ENCODE measurements at regions not wholly inside any gene's neighbourhood (a gene's known extent, or its start where the extent isn't known, plus 50 kb on each side); places are given as distances from the start of the nearest gene placed in this dataset.

- DNase-seq: no peak
These were observed 115.2 kb downstream of the RAP2A start for GRCh38 chr13:97549201-97549600.

DNA sequence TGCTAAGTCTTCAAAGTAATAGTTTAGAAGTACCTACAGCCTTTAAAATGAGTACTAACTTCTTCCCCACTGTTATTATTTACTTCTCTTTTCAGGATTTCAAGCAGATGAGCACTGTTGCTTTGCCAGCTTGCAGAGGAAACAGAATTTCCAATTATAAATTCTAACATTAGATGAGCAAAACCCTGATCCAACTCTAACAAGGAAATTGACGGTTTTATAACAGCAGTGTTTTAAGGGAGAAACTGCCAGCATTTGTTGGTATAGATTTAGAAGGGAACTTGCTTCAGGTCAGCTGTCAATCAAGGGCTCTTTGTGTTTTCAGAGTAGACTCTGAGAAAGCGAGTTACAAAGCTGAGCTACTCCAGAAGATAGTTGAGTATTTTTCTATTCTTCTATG lies 120.5 kb downstream of the RAP2A start:
- no peaks in the 10 kb centered on the region for H3K9me3 ChIP-seq
- H3K27ac ChIP-seq: no peak overlapping the region
- H3K36me3 ChIP-seq: no peaks in the 10 kb centered on the region
- TF ChIP-seq, protein P1, sequence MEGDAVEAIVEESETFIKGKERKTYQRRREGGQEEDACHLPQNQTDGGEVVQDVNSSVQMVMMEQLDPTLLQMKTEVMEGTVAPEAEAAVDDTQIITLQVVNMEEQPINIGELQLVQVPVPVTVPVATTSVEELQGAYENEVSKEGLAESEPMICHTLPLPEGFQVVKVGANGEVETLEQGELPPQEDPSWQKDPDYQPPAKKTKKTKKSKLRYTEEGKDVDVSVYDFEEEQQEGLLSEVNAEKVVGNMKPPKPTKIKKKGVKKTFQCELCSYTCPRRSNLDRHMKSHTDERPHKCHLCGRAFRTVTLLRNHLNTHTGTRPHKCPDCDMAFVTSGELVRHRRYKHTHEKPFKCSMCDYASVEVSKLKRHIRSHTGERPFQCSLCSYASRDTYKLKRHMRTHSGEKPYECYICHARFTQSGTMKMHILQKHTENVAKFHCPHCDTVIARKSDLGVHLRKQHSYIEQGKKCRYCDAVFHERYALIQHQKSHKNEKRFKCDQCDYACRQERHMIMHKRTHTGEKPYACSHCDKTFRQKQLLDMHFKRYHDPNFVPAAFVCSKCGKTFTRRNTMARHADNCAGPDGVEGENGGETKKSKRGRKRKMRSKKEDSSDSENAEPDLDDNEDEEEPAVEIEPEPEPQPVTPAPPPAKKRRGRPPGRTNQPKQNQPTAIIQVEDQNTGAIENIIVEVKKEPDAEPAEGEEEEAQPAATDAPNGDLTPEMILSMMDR (IDR thresholded peaks at IDR 0.05 in 8 of 11, conservative IDR thresholded peaks at IDR 0.05 in 3 of 11): no peak
- no peak for TF ChIP-seq POLR2AphosphoS5 (IDR thresholded peaks at IDR 0.05)
- no peak for TF ChIP-seq POLR2A (IDR thresholded peaks at IDR 0.05)
- H3K27me3 ChIP-seq (replicated peaks in 1 of 7): no peaks in the 10 kb centered on the region
- no peak overlapping the region for H3K4me3 ChIP-seq
- 82 to 90% (median 86%) methylated on average over 2 of the region's 2 CpGs for WGBS, 5 donors
- H3K4me1 ChIP-seq: no peaks in the 10 kb centered on the region
- intact Hi-C loops (cut with DNase I; ENCODE audit: low total_unique reads): no loop called here
- no peak for DNase-seq

More at GRCh38 chr13:97549201-97549600, 115.2 kb downstream of the RAP2A start:
- Histone ChIP-seq H3K36me3 (no peaks in the 10 kb centered on the region), H3K27ac (no peak overlapping the region), H3K4me1 (no peaks in the 10 kb centered on the region), H3K4me3 (no peak overlapping the region), H3K27me3 (replicated peaks in 1 of 7) (no peaks in the 10 kb centered on the region), H3K9me3 (no peaks in the 10 kb centered on the region)
- WGBS, 5 donors: 57 to 86% (median 75%) methylated on average over 1 of the region's 1 CpG
- TF ChIP-seq, protein P1 (IDR thresholded peaks at IDR 0.05 in 8 of 11, conservative IDR thresholded peaks at IDR 0.05 in 3 of 11): no peak
- TF ChIP-seq POLR2AphosphoS5 (IDR thresholded peaks at IDR 0.05) (no peak), POLR2A (IDR thresholded peaks at IDR 0.05) (no peak)
- intact Hi-C loops (cut with DNase I; ENCODE audit: low total_unique reads): no loop called here

DNA sequence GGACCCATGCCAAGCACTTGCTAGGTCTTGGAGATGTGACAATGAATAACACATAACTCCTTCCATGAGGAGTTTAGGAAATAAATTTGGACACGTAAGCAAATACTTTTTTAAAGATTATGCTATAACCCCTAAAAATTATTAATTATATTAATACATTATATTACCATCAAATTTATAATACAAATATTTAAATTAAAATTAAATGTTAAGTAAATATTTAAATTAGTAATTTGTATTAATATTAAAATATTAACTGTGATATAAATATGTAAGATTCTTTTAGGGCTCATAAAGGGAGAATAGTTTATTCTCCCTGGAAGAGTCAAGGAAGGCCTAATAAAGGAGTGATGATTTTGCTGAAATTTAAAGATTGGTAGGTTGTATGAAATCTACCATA lies 121.1 kb downstream of the RAP2A start:
- Histone ChIP-seq H3K36me3 (no peaks in the 10 kb centered on the region), H3K27me3 (replicated peaks in 1 of 7) (no peaks in the 10 kb centered on the region)
- 86 to 100% (median 97%) methylated on average over 1 of the region's 1 CpG for WGBS, 5 donors

GRCh38 chr13:97559030-97559429 lies 125.1 kb downstream of the RAP2A start:
- TF ChIP-seq POLR2A (IDR thresholded peaks at IDR 0.05) (no peak), POLR2AphosphoS5 (IDR thresholded peaks at IDR 0.05) (no peak)
- TF ChIP-seq, protein P1 (IDR thresholded peaks at IDR 0.05 in 8 of 11, conservative IDR thresholded peaks at IDR 0.05 in 3 of 11): no peak
- H3K36me3 ChIP-seq: no peaks in the 10 kb centered on the region

More for the DNA sequence above, 121.1 kb downstream of the RAP2A start:
- intact Hi-C loops (cut with DNase I; ENCODE audit: low total_unique reads): no loop called here
- H3K9me3 ChIP-seq: no peaks in the 10 kb centered on the region
- no peak for DNase-seq
- H3K27ac ChIP-seq: no peak overlapping the region
- TF ChIP-seq POLR2AphosphoS5 (IDR thresholded peaks at IDR 0.05) (no peak), POLR2A (IDR thresholded peaks at IDR 0.05) (no peak)
- TF ChIP-seq, protein P1 (IDR thresholded peaks at IDR 0.05 in 8 of 11, conservative IDR thresholded peaks at IDR 0.05 in 3 of 11): no peak
- H3K4me1 ChIP-seq: no peaks in the 10 kb centered on the region
- no peak overlapping the region for H3K4me3 ChIP-seq

More at GRCh38 chr13:97559030-97559429, 125.1 kb downstream of the RAP2A start:
- Histone ChIP-seq H3K9me3 (no peaks in the 10 kb centered on the region), H3K27ac (no peak overlapping the region), H3K4me3 (no peak overlapping the region), H3K4me1 (no peaks in the 10 kb centered on the region), H3K27me3 (replicated peaks in 1 of 7) (no peaks in the 10 kb centered on the region)
- 84 to 94% (median 90%) methylated on average over 2 of the region's 2 CpGs for WGBS, 5 donors
- intact Hi-C loops (cut with DNase I; ENCODE audit: low total_unique reads): no loop called here
- DNase-seq: no peak
